T-helper 2 cell treated with Interferon-gamma antibody and Interleukin-4, amounts not matched to agents 5 μg/mL and 100 μg/mL, for 36 hours (primary cell): ENCODE measurements at regions not wholly inside any gene's neighbourhood (a gene's known extent, or its start where the extent isn't known, plus 50 kb on each side); places are given as distances from the start of the nearest gene placed in this dataset.

Experiments
- DNase-seq: peaks from one replicate; pipeline ENCODE4 v3.0.0; 2021; ENCODE audit warnings: low spot score
- H3K27ac Mint-ChIP-seq: one replicate; pipeline ENCODE4 v1.8.0; 2021; ENCODE audit warnings: mild to moderate bottlenecking, mixed read lengths
- H3K27me3 Mint-ChIP-seq: one replicate; pipeline ENCODE4 v1.8.0; 2021; ENCODE audit warnings: low read depth, mixed read lengths
- H3K36me3 Mint-ChIP-seq: one replicate; pipeline ENCODE4 v1.8.0; 2021; ENCODE audit warnings: low read depth, mixed read lengths
- H3K4me1 Mint-ChIP-seq: one replicate; pipeline ENCODE4 v1.8.0; 2021; ENCODE audit warnings: low read depth, mixed read lengths
- H3K4me3 Mint-ChIP-seq: one replicate; pipeline ENCODE4 v1.8.0; 2022; ENCODE audit warnings: mild to moderate bottlenecking, moderate library complexity, mixed read lengths
- H3K9me3 Mint-ChIP-seq: one replicate; pipeline ENCODE4 v1.8.0; 2021; ENCODE audit warnings: mixed read lengths

GRCh38 chr3:10574101-10574620 is 68.8 kb upstream of the ATP2B2 start:
- DNase-seq, result no peak
- Mint-ChIP-seq H3K36me3 (no peaks in the 10 kb centered on the region), H3K27ac (no peak overlapping the region), H3K4me3 (no peak overlapping the region), H3K27me3 (peaks cover 4% of the 10 kb centered on the region), H3K9me3 (no peaks in the 10 kb centered on the region), H3K4me1 (no peaks in the 10 kb centered on the region)

- H3K4me3 Mint-ChIP-seq, result no peak overlapping the region
Measured at GRCh38 chr3:10575601-10576160, 70.3 kb upstream of the ATP2B2 start.

GRCh38 chr3:10577486-10577885 is 72.1 kb upstream of the ATP2B2 start:
- H3K4me1 Mint-ChIP-seq, result no peaks in the 10 kb centered on the region
- H3K27me3 Mint-ChIP-seq, result peaks cover 1% of the 10 kb centered on the region
- H3K27ac Mint-ChIP-seq, result no peak overlapping the region
- no peaks in the 10 kb centered on the region for H3K9me3 Mint-ChIP-seq
- no peak for DNase-seq
- H3K4me3 Mint-ChIP-seq, result no peak overlapping the region
- H3K36me3 Mint-ChIP-seq, result no peaks in the 10 kb centered on the region

More at GRCh38 chr3:10575601-10576160, 70.3 kb upstream of the ATP2B2 start:
- Mint-ChIP-seq H3K9me3 (no peaks in the 10 kb centered on the region), H3K27ac (no peak overlapping the region), H3K4me1 (no peaks in the 10 kb centered on the region), H3K27me3 (peaks cover 4% of the 10 kb centered on the region), H3K36me3 (no peaks in the 10 kb centered on the region)
- no peak for DNase-seq

GRCh38 chr3:10580426-10580825 is 75.0 kb upstream of the ATP2B2 start:
- H3K36me3 Mint-ChIP-seq, result no peaks in the 10 kb centered on the region
- H3K4me3 Mint-ChIP-seq, result no peak overlapping the region

GRCh38 chr3:10581251-10581650 is 75.9 kb upstream of the ATP2B2 start:
- Mint-ChIP-seq H3K36me3 (no peaks in the 10 kb centered on the region), H3K4me1 (no peaks in the 10 kb centered on the region), H3K4me3 (no peak overlapping the region), H3K9me3 (no peaks in the 10 kb centered on the region), H3K27me3 (peaks cover 13% of the 10 kb centered on the region), H3K27ac (no peak overlapping the region)
- no peak for DNase-seq

More at GRCh38 chr3:10580426-10580825, 75.0 kb upstream of the ATP2B2 start:
- H3K27ac Mint-ChIP-seq, result no peak overlapping the region
- H3K27me3 Mint-ChIP-seq, result peaks cover 7% of the 10 kb centered on the region
- H3K4me1 Mint-ChIP-seq, result no peaks in the 10 kb centered on the region
- H3K9me3 Mint-ChIP-seq, result no peaks in the 10 kb centered on the region
- no peak for DNase-seq

- Mint-ChIP-seq H3K4me1 (no peaks in the 10 kb centered on the region), H3K27me3 (peaks cover 13% of the 10 kb centered on the region), H3K4me3 (no peak overlapping the region), H3K27ac (no peak overlapping the region), H3K36me3 (no peaks in the 10 kb centered on the region), H3K9me3 (no peaks in the 10 kb centered on the region)
- DNase-seq, result no peak
Measured at GRCh38 chr3:10581716-10582115, 76.3 kb upstream of the ATP2B2 start.

GRCh38 chr3:10582733-10583132 is 77.3 kb upstream of the ATP2B2 start:
- Mint-ChIP-seq H3K27ac (no peak overlapping the region), H3K4me3 (no peak overlapping the region), H3K27me3 (peaks cover 13% of the 10 kb centered on the region), H3K4me1 (no peaks in the 10 kb centered on the region), H3K36me3 (no peaks in the 10 kb centered on the region), H3K9me3 (no peaks in the 10 kb centered on the region)
- DNase-seq, result no peak

- H3K9me3 Mint-ChIP-seq, result no peaks in the 10 kb centered on the region
- DNase-seq, result no peak
- no peaks in the 10 kb centered on the region for H3K4me1 Mint-ChIP-seq
- no peak overlapping the region for H3K4me3 Mint-ChIP-seq
- H3K27ac Mint-ChIP-seq, result no peak overlapping the region
- peaks cover 16% of the 10 kb centered on the region for H3K27me3 Mint-ChIP-seq
- no peaks in the 10 kb centered on the region for H3K36me3 Mint-ChIP-seq
Measured at GRCh38 chr3:10583798-10584708, 78.7 kb upstream of the ATP2B2 start.

- no peaks in the 10 kb centered on the region for H3K36me3 Mint-ChIP-seq
- no peak for DNase-seq
- no peaks in the 10 kb centered on the region for H3K9me3 Mint-ChIP-seq
- peaks cover 18% of the 10 kb centered on the region for H3K27me3 Mint-ChIP-seq
- no peaks in the 10 kb centered on the region for H3K4me1 Mint-ChIP-seq
- H3K4me3 Mint-ChIP-seq, result no peak overlapping the region
- no peak overlapping the region for H3K27ac Mint-ChIP-seq
Measured at GRCh38 chr3:10585945-10586344, 80.6 kb upstream of the ATP2B2 start.

- DNase-seq, result peak; percentile 43
- no peak overlapping the region for H3K27ac Mint-ChIP-seq
- H3K4me1 Mint-ChIP-seq, result no peaks in the 10 kb centered on the region
- no peaks in the 10 kb centered on the region for H3K36me3 Mint-ChIP-seq
- no peak overlapping the region for H3K4me3 Mint-ChIP-seq
- no peaks in the 10 kb centered on the region for H3K9me3 Mint-ChIP-seq
- peaks cover 5% of the 10 kb centered on the region for H3K27me3 Mint-ChIP-seq
Measured at GRCh38 chr3:10594915-10595314, 89.5 kb upstream of the ATP2B2 start.

- no peak for DNase-seq
- Mint-ChIP-seq H3K36me3 (no peaks in the 10 kb centered on the region), H3K27ac (no peak overlapping the region), H3K4me3 (no peak overlapping the region), H3K9me3 (no peaks in the 10 kb centered on the region), H3K27me3 (peaks cover 5% of the 10 kb centered on the region), H3K4me1 (no peaks in the 10 kb centered on the region)
Measured at GRCh38 chr3:10596746-10597448, 91.5 kb upstream of the ATP2B2 start.

GRCh38 chr3:10597733-10598132 is 92.3 kb upstream of the ATP2B2 start:
- no peak overlapping the region for H3K4me3 Mint-ChIP-seq
- peaks cover 5% of the 10 kb centered on the region for H3K27me3 Mint-ChIP-seq
- no peaks in the 10 kb centered on the region for H3K9me3 Mint-ChIP-seq
- peaks cover 7% of the 10 kb centered on the region for H3K4me1 Mint-ChIP-seq
- DNase-seq, result no peak
- H3K36me3 Mint-ChIP-seq, result no peaks in the 10 kb centered on the region
- H3K27ac Mint-ChIP-seq, result no peak overlapping the region

GRCh38 chr3:10599017-10599416 is 93.6 kb upstream of the ATP2B2 start:
- Mint-ChIP-seq H3K9me3 (no peaks in the 10 kb centered on the region), H3K4me1 (peaks cover 19% of the 10 kb centered on the region), H3K27ac (no peak overlapping the region), H3K27me3 (peaks cover 10% of the 10 kb centered on the region), H3K36me3 (no peaks in the 10 kb centered on the region), H3K4me3 (no peak overlapping the region)
- no peak for DNase-seq

GRCh38 chr3:10599444-10599843 is 94.1 kb upstream of the ATP2B2 start:
- Mint-ChIP-seq H3K27ac (no peak overlapping the region), H3K4me1 (peaks cover 23% of the 10 kb centered on the region), H3K36me3 (no peaks in the 10 kb centered on the region), H3K9me3 (no peaks in the 10 kb centered on the region), H3K27me3 (peaks cover 14% of the 10 kb centered on the region), H3K4me3 (no peak overlapping the region)
- no peak for DNase-seq
